Right lobe of liver (tissue), 6 donors: ENCODE measurements at regions not wholly inside any gene's neighbourhood (a gene's known extent, or its start where the extent isn't known, plus 50 kb on each side); places are given as distances from the start of the nearest gene placed in this dataset.

Source experiments
- ATAC-seq, 4 donors: fragments of 200-7000 bp; cut with Tn5 transposase; one replicate each; pipeline ENCODE4 v1.9.1; 2020; ENCODE audit warnings: mild to moderate bottlenecking in 4 of 4, moderate library complexity in 4 of 4
- DNase-seq, 3 donors: peaks; one replicate each; pipeline ENCODE4 v3.0.0-alpha.2; 2020
- H3K27ac ChIP-seq, 3 donors: fragments of 200-600 bp; one replicate each; pipeline ENCODE4 v1.8.0; 2022
- H3K27me3 ChIP-seq, 2 donors: fragments of 200-600 bp; one replicate each; pipeline ENCODE4 v1.8.0; 2022
- H3K36me3 ChIP-seq, 4 donors: fragments of 200-600 bp; sonication (generic) in 1 of 4; one replicate each; pipeline versions ENCODE4 v1.5.1 to v1.8.0; 2017 to 2022; ENCODE audit warnings: control low read depth in 1 of 4
- H3K4me1 ChIP-seq, 4 donors: fragments of 200-600 bp; sonication (generic) in 1 of 4; one replicate each; pipeline versions ENCODE4 v1.5.1 to v1.8.0; 2017 to 2022; ENCODE audit warnings: control low read depth in 1 of 4
- H3K4me3 ChIP-seq, 3 donors: fragments of 200-600 bp; one replicate each; pipeline ENCODE4 v1.8.0; 2022
- H3K9me3 ChIP-seq, 4 donors: fragments of 200-600 bp; sonication (generic) in 1 of 4; one replicate each; pipeline versions ENCODE4 v1.5.1 to v1.8.0; 2017 to 2022; ENCODE audit warnings: control low read depth in 1 of 4
- CTCF ChIP-seq, 4 donors: fragments of 200-600 bp in 3 of 4; fragments of 450-650 bp in 1 of 4; IDR thresholded peaks; one replicate each; pipeline versions ENCODE4 v1.5.1 to v1.8.0; 2016 to 2022; ENCODE audit warnings: antibody characterized with exemption in 4 of 4, mild to moderate bottlenecking in 2 of 4
- POLR2A ChIP-seq: fragments of 450-650 bp; IDR thresholded peaks from one replicate; pipeline ENCODE4 v1.6.1; 2017; ENCODE audit warnings: antibody characterized with exemption, mild to moderate bottlenecking
- WGBS: methylation state at CpG from one replicate; pipeline ENCODE4 v1.1.6; 2018; ENCODE audit warnings: low coverage, low lambda C conversion rate; ENCODE audit not compliant: insufficient coverage; ENCODE audit errors: missing lambda C conversion rate; 5-methylcytosine and 5-hydroxymethylcytosine counted together
- intact Hi-C, 2 donors: fragments of 100-400 bp; cut with DNase I; formaldehyde crosslinking; loops; one replicate each; pipeline versions ENCODE4 v1.11.2 to v1.14.1; 2022
- donor health status: DM: no; HTN: yes; CAD: no.
- donor health status: DM: no; HTN: no; CAD: no.
- donor health status: DM: no; HTN: no; CAD: no.
- donor health status: DM: no; HTN: yes; CAD: no.
- donor health status: DM: no; HTN: yes; CAD: no.

DNA sequence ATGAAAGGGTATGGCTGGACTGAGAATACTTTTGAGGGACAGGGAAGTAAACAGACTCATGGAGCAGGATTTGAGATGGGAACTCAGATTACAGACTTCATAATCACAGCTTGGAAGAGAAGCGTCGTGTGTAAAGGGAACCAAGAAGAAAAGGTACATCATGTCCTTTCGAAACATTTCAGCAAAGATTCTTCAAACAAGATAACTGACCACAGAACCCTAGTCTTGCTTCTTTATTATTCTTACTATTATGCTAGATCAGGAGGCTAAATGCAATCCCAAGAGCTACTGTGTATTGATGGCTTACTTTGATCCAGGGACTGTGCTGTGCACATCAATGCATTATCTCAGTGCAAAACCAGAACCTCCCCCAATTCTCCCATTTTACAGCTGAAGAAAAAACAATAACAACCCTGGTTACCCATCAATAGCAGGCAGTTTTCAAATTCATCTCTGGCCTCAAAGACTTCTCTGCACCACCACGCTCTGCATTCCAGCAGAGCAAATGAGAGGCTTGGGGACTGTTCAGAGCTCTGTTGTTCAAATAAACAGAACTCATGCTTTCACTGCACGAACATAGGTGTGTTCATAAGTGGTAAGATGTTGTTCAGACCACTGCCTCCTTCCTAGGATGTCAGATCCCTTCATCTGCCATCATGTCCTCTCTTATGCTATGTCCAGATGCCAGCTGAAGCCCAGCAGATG lies 104.8 kb upstream of the NAV2 start:
- no peak for ATAC-seq
- H3K4me1 ChIP-seq = no peaks in the 10 kb centered on the region
- H3K9me3 ChIP-seq = no peaks in the 10 kb centered on the region
- no peaks in the 10 kb centered on the region for H3K36me3 ChIP-seq
- TF ChIP-seq CTCF (IDR thresholded peaks at IDR 0.05) = no peak
- no peak for TF ChIP-seq POLR2A
- intact Hi-C loops = no loop called here
- WGBS = 88% methylated on average over 4 of the region's 5 CpGs
- no peak overlapping the region for H3K4me3 ChIP-seq
- no peak overlapping the region for H3K27ac ChIP-seq
- no peak for DNase-seq
- no peaks in the 10 kb centered on the region for H3K27me3 ChIP-seq

DNA sequence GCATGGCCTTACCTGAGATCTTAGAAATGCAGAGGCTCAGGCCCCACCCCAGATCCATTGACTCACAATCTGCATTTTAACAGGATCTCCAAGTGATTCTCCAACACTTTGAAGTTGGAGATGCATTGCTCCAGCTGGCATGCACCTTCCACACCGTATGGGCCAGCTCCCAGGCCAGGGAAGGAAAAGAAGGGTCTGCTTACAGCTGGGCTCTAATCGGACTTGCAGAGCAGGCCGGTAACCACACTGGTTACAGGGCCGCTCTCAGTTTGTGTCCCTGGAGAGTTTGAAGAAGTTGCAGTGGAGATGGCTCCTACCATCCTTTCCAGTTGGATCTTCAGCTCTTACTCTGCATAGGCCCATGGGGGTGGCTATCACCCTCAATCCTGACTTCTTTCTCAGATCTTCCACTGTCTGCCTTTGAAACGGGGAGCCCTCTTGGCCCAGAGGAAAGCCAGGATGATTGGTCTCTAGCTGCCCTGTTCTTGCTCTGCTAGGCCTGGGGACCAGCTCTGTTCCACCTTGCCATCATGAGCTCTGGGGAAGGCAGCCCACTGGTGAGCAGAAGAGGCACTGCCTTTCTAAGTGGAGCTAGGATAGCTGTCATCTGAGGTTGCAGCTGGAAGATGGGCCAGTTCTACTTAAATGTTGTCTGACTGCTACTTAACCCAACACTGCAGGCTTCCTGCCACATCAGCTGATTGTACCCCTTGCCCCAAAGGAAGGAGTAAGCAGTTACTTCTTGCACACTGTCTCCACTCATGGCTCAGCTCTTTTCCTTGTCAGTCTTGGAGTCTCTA lies 105.6 kb upstream of the NAV2 start:
- DNase-seq = no peak
- TF ChIP-seq POLR2A (no peak), CTCF (IDR thresholded peaks at IDR 0.05) (no peak)
- WGBS = 67% methylated on average over 1 of the region's 5 CpGs
- H3K4me3 ChIP-seq = no peak overlapping the region
- no peak overlapping the region for H3K27ac ChIP-seq
- intact Hi-C loops = no loop called here
- H3K27me3 ChIP-seq = no peaks in the 10 kb centered on the region
- ATAC-seq = no peak
- H3K9me3 ChIP-seq = no peaks in the 10 kb centered on the region
- no peaks in the 10 kb centered on the region for H3K4me1 ChIP-seq
- H3K36me3 ChIP-seq = no peaks in the 10 kb centered on the region

DNA sequence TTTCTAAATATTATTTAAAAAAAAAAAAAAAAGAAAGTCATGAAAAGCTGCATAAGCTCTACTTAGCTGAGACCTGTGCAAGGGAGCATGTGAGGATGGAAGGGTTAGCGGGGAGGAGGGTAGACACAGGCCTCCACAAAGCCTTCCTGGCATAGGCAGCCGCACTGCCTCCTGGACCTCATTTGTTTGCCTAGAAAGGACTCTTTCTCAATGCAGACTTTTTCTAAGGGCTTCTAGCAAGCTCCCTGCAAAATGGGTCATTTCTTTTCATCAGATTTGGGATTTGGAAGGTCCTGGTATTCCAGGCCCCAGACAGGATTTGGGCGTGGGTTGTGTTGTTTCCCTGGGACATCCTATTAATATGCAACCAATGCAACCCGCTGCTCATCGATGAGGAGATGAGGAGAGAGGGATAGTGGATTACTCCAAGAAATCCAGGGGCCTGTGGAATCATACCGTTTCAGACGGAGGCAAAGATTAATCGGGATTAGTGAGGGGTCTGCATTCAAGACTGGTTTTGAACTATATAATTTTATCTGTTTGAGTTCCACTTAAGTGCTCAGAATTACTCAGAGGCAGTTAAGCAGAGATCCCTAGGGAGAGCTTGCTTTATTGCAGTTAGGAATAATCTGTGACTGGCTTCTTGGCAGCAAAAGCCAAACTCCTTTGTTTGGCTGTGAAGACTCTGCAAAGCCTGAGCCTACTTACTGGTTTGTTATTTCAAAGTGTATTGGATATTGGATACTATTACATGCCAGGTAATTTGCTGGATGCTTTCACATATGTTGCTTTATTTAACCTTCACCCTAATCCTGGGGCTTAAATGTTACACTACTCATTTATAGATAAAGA lies 106.9 kb upstream of the NAV2 start:
- H3K36me3 ChIP-seq = no peaks in the 10 kb centered on the region
- DNase-seq = no peak
- no peak overlapping the region for H3K27ac ChIP-seq
- TF ChIP-seq POLR2A (no peak), CTCF (IDR thresholded peaks at IDR 0.05) (no peak)
- ATAC-seq = no peak
- H3K4me1 ChIP-seq = no peaks in the 10 kb centered on the region
- 91% methylated on average over 8 of the region's 8 CpGs for WGBS
- no peaks in the 10 kb centered on the region for H3K9me3 ChIP-seq
- H3K27me3 ChIP-seq = no peaks in the 10 kb centered on the region
- H3K4me3 ChIP-seq = no peak overlapping the region
- intact Hi-C loops = no loop called here

DNA sequence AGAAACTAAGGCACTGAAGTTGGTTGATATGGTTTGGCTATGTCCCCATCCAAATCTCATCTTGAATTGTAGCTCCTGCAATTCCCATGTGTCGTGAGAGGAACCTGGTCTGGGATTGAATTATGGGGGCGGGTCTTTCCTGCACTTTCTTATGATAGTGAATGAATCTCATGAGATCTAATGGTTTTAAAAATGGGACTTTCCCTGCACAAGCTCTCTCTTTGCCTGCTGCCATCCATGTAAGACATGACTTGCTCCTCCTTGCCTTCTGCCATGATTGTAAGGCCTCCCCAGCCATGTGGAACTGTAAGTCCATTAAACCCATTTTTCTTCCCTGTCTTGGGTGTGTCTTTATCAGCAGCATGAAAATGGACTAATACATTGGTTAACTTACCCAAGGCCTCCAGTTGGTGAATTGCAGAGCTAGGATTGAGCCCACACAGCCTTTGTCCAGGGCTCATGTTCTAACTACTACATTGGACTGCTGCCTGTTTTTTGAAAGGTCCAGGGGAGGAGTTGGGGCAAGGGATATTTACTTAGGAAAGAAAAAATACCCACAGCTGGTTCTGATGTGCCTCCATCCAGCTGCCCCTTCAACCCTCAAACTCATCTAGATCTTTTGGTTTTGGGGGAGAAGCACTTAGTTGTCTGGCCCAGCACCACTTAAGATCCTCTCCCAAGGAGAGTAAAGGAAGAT lies 107.8 kb upstream of the NAV2 start:
- Histone ChIP-seq H3K27ac (no peak overlapping the region), H3K4me3 (no peak overlapping the region), H3K4me1 (no peaks in the 10 kb centered on the region), H3K36me3 (no peaks in the 10 kb centered on the region), H3K27me3 (no peaks in the 10 kb centered on the region), H3K9me3 (no peaks in the 10 kb centered on the region)
- WGBS = 100% methylated on average over 2 of the region's 2 CpGs
- no peak for TF ChIP-seq CTCF (IDR thresholded peaks at IDR 0.05)
- TF ChIP-seq POLR2A = no peak
- ATAC-seq (no peak), DNase-seq (no peak)
- intact Hi-C loops = no loop called here
